ENCODE measurements at regions not wholly inside any gene's neighbourhood (a gene's known extent, or its start where the extent isn't known, plus 50 kb on each side); places are given as distances from the start of the nearest gene placed in this dataset.
"Not testable (repeated sequence)": the region's sequence is repeated elsewhere in the genome, so short reads cannot be mapped to it uniquely, and the experiment has no call there.

GRCh38 chr4:169898095-169898494 lies 128.1 kb downstream of the MFAP3L start:
- no peak overlapping the region for H3K4me3 ChIP-seq
- DNase-seq (ENCODE audit: low spot score), result no peak
- H3K27ac ChIP-seq, result no peak overlapping the region
- TF ChIP-seq CTCF (IDR thresholded peaks at IDR 0.05), result no peak

GRCh38 chr4:169894767-169895166 lies 131.4 kb downstream of the MFAP3L start:
- not testable (repeated sequence) for DNase-seq (ENCODE audit: low spot score); H3K27ac ChIP-seq; H3K4me3 ChIP-seq

- TF ChIP-seq CTCF (IDR thresholded peaks at IDR 0.05), result no peak
- DNase-seq (ENCODE audit: low spot score), result no peak
- Histone ChIP-seq H3K27ac (no peak overlapping the region), H3K4me3 (no peak overlapping the region)
Measured at GRCh38 chr4:169885893-169886292, 128.1 kb upstream of the HPF1 start.

GRCh38 chr4:169881769-169882168 lies 124.0 kb upstream of the HPF1 start:
- TF ChIP-seq CTCF (IDR thresholded peaks at IDR 0.05), result no peak
- no peak for DNase-seq (ENCODE audit: low spot score)
- Histone ChIP-seq H3K4me3 (no peak overlapping the region), H3K27ac (no peak overlapping the region)

GRCh38 chr4:169870507-169870906 lies 112.8 kb upstream of the HPF1 start:
- no peak overlapping the region for H3K4me3 ChIP-seq
- TF ChIP-seq CTCF (IDR thresholded peaks at IDR 0.05), result no peak
- DNase-seq (ENCODE audit: low spot score), result no peak
- H3K27ac ChIP-seq, result no peak overlapping the region

GRCh38 chr4:169869490-169869889 lies 111.7 kb upstream of the HPF1 start:
- no peak for TF ChIP-seq CTCF (IDR thresholded peaks at IDR 0.05)
- DNase-seq (ENCODE audit: low spot score), result no peak
- Histone ChIP-seq H3K27ac (no peak overlapping the region), H3K4me3 (no peak overlapping the region)

- DNase-seq (ENCODE audit: low spot score), result no peak
- Histone ChIP-seq H3K4me3 (no peak overlapping the region), H3K27ac (no peak overlapping the region)
- no peak for TF ChIP-seq CTCF (IDR thresholded peaks at IDR 0.05)
Measured at GRCh38 chr4:169861593-169861992, 103.8 kb upstream of the HPF1 start.
